Right lobe of liver (tissue), 6 donors: ENCODE measurements at regions not wholly inside any gene's neighbourhood (a gene's known extent, or its start where the extent isn't known, plus 50 kb on each side); places are given as distances from the start of the nearest gene placed in this dataset.

ENCODE experiments used
- ATAC-seq, 4 donors: fragments of 200-7000 bp; cut with Tn5 transposase; one replicate each; pipeline ENCODE4 v1.9.1; 2020; ENCODE audit warnings: mild to moderate bottlenecking in 4 of 4, moderate library complexity in 4 of 4
- DNase-seq, 3 donors: peaks; one replicate each; pipeline ENCODE4 v3.0.0-alpha.2; 2020
- H3K27ac ChIP-seq, 3 donors: fragments of 200-600 bp; one replicate each; pipeline ENCODE4 v1.8.0; 2022
- H3K27me3 ChIP-seq, 2 donors: fragments of 200-600 bp; one replicate each; pipeline ENCODE4 v1.8.0; 2022
- H3K36me3 ChIP-seq, 4 donors: fragments of 200-600 bp; sonication (generic) in 1 of 4; one replicate each; pipeline versions ENCODE4 v1.5.1 to v1.8.0; 2017 to 2022; ENCODE audit warnings: control low read depth in 1 of 4
- H3K4me1 ChIP-seq, 4 donors: fragments of 200-600 bp; sonication (generic) in 1 of 4; one replicate each; pipeline versions ENCODE4 v1.5.1 to v1.8.0; 2017 to 2022; ENCODE audit warnings: control low read depth in 1 of 4
- H3K4me3 ChIP-seq, 3 donors: fragments of 200-600 bp; one replicate each; pipeline ENCODE4 v1.8.0; 2022
- H3K9me3 ChIP-seq, 4 donors: fragments of 200-600 bp; sonication (generic) in 1 of 4; one replicate each; pipeline versions ENCODE4 v1.5.1 to v1.8.0; 2017 to 2022; ENCODE audit warnings: control low read depth in 1 of 4
- POLR2A ChIP-seq: fragments of 450-650 bp; IDR thresholded peaks from one replicate; pipeline ENCODE4 v1.6.1; 2017; ENCODE audit warnings: antibody characterized with exemption, mild to moderate bottlenecking
- WGBS: methylation state at CpG from one replicate; pipeline ENCODE4 v1.1.6; 2018; ENCODE audit warnings: low coverage, low lambda C conversion rate; ENCODE audit not compliant: insufficient coverage; ENCODE audit errors: missing lambda C conversion rate; 5-methylcytosine and 5-hydroxymethylcytosine counted together
- intact Hi-C, 2 donors: fragments of 100-400 bp; cut with DNase I; formaldehyde crosslinking; loops; one replicate each; pipeline versions ENCODE4 v1.11.2 to v1.14.1; 2022
- TF ChIP-seq, protein P1 (sequence below), 4 donors: fragments of 200-600 bp in 3 of 4; fragments of 450-650 bp in 1 of 4; IDR thresholded peaks; one replicate each; pipeline versions ENCODE4 v1.5.1 to v1.8.0; 2016 to 2022; ENCODE audit warnings: antibody characterized with exemption in 4 of 4, mild to moderate bottlenecking in 2 of 4
- donor health status: DM: no; HTN: yes; CAD: no.
- donor health status: DM: no; HTN: no; CAD: no.
- donor health status: DM: no; HTN: no; CAD: no.
- donor health status: DM: no; HTN: yes; CAD: no.
- donor health status: DM: no; HTN: yes; CAD: no.

DNA sequence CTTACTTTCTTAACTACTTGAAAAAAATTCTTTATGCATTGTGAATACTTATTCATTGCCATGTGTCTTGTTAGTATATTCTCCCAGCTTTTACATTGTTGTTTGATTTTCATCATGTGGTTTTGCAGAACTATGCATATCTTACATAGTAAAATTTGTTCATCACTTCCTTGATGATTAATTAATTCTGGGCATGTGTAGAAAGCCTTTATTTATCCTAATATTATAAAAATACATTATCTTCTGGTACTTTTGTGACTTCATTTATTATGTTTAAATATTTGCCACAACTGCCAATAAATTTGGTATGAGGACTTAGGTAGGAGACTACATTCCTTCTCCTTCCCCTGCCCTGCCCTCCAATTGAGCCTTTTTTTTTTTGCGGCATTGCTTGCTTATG lies 166.0 kb upstream of the ZNF32 start:
- TF ChIP-seq, protein P1, sequence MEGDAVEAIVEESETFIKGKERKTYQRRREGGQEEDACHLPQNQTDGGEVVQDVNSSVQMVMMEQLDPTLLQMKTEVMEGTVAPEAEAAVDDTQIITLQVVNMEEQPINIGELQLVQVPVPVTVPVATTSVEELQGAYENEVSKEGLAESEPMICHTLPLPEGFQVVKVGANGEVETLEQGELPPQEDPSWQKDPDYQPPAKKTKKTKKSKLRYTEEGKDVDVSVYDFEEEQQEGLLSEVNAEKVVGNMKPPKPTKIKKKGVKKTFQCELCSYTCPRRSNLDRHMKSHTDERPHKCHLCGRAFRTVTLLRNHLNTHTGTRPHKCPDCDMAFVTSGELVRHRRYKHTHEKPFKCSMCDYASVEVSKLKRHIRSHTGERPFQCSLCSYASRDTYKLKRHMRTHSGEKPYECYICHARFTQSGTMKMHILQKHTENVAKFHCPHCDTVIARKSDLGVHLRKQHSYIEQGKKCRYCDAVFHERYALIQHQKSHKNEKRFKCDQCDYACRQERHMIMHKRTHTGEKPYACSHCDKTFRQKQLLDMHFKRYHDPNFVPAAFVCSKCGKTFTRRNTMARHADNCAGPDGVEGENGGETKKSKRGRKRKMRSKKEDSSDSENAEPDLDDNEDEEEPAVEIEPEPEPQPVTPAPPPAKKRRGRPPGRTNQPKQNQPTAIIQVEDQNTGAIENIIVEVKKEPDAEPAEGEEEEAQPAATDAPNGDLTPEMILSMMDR (IDR thresholded peaks at IDR 0.05): no peak
- no peak for TF ChIP-seq POLR2A
- Histone ChIP-seq H3K27me3 (no peaks in the 10 kb centered on the region), H3K9me3 (no peaks in the 10 kb centered on the region), H3K4me3 (no peak overlapping the region), H3K4me1 (no peaks in the 10 kb centered on the region), H3K27ac (no peak overlapping the region), H3K36me3 (no peaks in the 10 kb centered on the region)
- 92% methylated on average over 1 of the region's 1 CpG for WGBS
- ATAC-seq (no peak), DNase-seq (no peak)
- intact Hi-C loops: no loop called here

DNA sequence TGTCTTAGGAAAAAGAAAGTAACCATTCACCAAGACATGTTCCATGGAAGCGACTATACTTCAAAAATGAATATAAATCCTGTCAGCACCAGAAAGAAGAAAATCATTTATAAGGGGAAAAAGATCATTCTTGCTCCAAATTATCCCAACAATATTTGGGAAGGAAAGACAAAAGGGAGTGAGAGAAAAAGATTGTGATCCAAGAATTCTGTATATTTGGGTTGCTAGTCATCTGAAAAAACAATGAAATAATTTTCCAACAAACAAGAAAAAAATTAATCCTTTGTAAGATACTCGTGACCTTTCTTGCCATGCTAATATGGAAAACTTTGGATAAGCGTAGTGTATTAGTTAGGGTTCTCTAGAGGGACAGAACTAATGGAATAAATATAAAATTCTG lies 163.2 kb upstream of the ZNF32 start:
- no peak for DNase-seq
- Histone ChIP-seq H3K9me3 (no peaks in the 10 kb centered on the region), H3K36me3 (no peaks in the 10 kb centered on the region), H3K27me3 (no peaks in the 10 kb centered on the region), H3K4me3 (no peak overlapping the region), H3K4me1 (no peaks in the 10 kb centered on the region), H3K27ac (no peak overlapping the region)
- no peak for TF ChIP-seq POLR2A
- TF ChIP-seq, protein P1 (IDR thresholded peaks at IDR 0.05): no peak
- no peak for ATAC-seq
- WGBS: 73% methylated on average over 3 of the region's 3 CpGs
- intact Hi-C loops: no loop called here

DNA sequence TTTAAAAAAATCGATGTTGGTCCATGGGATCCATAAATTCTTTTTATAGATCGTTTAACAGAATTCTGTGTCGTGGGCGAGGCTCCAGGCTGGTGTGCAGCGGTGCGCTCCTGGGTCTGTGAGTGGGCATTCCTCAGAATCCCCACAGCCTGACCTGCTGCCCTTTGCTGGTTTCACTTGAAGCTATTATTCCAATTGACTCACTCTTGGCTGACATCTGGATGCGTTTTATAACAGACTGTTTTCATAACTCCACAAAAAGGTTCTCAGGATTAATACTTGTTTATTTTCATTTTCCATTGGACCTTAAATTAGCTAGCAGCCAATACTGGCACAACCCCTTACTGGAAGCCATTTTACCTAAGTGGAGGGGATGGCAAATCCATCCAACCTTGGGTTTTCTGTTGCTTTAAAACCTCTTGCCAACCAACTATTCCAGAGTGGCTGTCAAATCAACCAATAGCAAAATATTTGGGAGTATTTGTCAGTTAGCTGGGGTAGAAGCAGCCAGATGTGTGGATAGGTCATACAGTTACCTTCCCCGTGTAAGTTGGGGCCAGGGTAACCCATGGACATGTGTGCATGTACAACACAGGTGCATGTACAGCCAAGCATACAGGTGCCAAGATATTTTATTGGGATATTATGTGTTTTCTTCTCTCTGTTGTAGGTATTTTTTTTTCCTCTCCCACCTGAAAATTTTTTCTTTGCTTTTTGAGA lies 160.7 kb upstream of the ZNF32 start:
- no peaks in the 10 kb centered on the region for H3K9me3 ChIP-seq
- 74% methylated on average over 8 of the region's 8 CpGs for WGBS
- H3K4me1 ChIP-seq: no peaks in the 10 kb centered on the region
- H3K36me3 ChIP-seq: no peaks in the 10 kb centered on the region
- intact Hi-C loops: no loop called here
- no peak for ATAC-seq
- H3K27ac ChIP-seq: no peak overlapping the region
- no peak overlapping the region for H3K4me3 ChIP-seq
- TF ChIP-seq, protein P1 (IDR thresholded peaks at IDR 0.05): no peak
- TF ChIP-seq POLR2A: no peak
- DNase-seq: no peak
- no peaks in the 10 kb centered on the region for H3K27me3 ChIP-seq

DNA sequence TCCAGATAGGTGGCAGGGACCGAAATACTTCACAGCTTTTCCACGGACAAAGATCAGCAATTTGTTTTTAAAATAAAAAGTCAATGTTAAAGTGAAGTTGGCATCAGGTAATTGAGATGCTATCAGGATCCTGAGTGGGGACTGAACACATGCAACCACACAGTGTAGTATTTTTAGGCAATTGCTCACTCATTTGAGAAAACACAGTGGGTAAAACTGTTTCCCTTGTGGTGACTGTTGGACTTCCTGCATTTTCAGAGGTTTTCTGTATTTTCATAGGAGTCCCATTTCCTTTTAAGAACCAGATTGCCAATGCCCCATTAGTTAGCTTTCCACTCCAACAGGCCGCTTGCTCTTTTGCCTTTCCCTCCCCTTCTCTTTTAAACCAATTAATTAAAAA lies 159.5 kb upstream of the ZNF32 start:
- DNase-seq: no peak
- Histone ChIP-seq H3K36me3 (no peaks in the 10 kb centered on the region), H3K27ac (no peak overlapping the region), H3K9me3 (no peaks in the 10 kb centered on the region), H3K27me3 (no peaks in the 10 kb centered on the region), H3K4me1 (no peaks in the 10 kb centered on the region), H3K4me3 (no peak overlapping the region)
- intact Hi-C loops: no loop called here
- ATAC-seq: no peak
- 51% methylated on average over 3 of the region's 3 CpGs for WGBS
- TF ChIP-seq, protein P1 (IDR thresholded peaks at IDR 0.05): no peak
- TF ChIP-seq POLR2A: no peak
